ENCODE measurements at regions not wholly inside any gene's neighbourhood (a gene's known extent, or its start where the extent isn't known, plus 50 kb on each side); places are given as distances from the start of the nearest gene placed in this dataset.

DNA sequence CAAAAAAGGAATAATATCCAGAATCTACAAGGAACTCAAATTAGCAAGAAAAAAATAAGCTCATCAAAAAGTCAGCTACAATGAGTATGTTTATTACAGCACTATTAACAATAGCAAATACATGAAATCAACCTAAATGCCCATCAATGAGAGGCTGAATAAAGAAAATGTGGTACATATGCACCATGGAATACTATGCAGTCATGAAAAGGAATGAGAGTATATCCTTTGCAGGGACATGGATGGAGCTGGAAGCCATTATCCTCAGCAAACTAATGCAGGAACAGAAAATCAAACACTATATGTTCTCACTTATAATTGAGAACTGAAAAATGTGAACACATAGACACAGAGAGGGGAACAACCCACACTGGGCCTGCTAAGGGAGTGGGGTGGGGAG lies 178.4 kb upstream of the IRS4 start:
- TF ChIP-seq, protein P1, sequence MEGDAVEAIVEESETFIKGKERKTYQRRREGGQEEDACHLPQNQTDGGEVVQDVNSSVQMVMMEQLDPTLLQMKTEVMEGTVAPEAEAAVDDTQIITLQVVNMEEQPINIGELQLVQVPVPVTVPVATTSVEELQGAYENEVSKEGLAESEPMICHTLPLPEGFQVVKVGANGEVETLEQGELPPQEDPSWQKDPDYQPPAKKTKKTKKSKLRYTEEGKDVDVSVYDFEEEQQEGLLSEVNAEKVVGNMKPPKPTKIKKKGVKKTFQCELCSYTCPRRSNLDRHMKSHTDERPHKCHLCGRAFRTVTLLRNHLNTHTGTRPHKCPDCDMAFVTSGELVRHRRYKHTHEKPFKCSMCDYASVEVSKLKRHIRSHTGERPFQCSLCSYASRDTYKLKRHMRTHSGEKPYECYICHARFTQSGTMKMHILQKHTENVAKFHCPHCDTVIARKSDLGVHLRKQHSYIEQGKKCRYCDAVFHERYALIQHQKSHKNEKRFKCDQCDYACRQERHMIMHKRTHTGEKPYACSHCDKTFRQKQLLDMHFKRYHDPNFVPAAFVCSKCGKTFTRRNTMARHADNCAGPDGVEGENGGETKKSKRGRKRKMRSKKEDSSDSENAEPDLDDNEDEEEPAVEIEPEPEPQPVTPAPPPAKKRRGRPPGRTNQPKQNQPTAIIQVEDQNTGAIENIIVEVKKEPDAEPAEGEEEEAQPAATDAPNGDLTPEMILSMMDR (IDR thresholded peaks at IDR 0.05; ENCODE audit: low read depth, low read length), result no peak
- no peak for TF ChIP-seq POLR2A (IDR thresholded peaks at IDR 0.05; ENCODE audit: extremely low read depth, insufficient read length)
- TF ChIP-seq, protein P2, sequence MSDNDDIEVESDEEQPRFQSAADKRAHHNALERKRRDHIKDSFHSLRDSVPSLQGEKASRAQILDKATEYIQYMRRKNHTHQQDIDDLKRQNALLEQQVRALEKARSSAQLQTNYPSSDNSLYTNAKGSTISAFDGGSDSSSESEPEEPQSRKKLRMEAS (IDR thresholded peaks at IDR 0.05; ENCODE audit: low read depth, low read length), result no peak

All from NB4 (cell line).